Activated T-helper 1 cell treated with anti-CD3 and anti-CD28 coated beads, Interleukin-12 subunit alpha, Interleukin-12 subunit beta, Interleukin-2, Interleukin-4 antibody, amounts not matched to agents 30 ng/mL and 10 ng/mL and 1 ng/mL, durations not matched to agents 14 hours and 24 hours and 36 hours (primary cell): ENCODE measurements at regions not wholly inside any gene's neighbourhood (a gene's known extent, or its start where the extent isn't known, plus 50 kb on each side); places are given as distances from the start of the nearest gene placed in this dataset.

Experiments
- DNase-seq: peaks from one replicate; pipeline ENCODE4 v3.0.0; 2021; ENCODE audit warnings: low spot score
- H3K27ac Mint-ChIP-seq: one replicate; pipeline ENCODE4 v1.8.0; 2021; ENCODE audit warnings: mild to moderate bottlenecking, mixed read lengths
- H3K27me3 Mint-ChIP-seq: one replicate; pipeline ENCODE4 v1.8.0; 2022; ENCODE audit warnings: mild to moderate bottlenecking, moderate library complexity, mixed read lengths; ENCODE audit not compliant: insufficient read depth
- H3K36me3 Mint-ChIP-seq: one replicate; pipeline ENCODE4 v1.8.0; 2021; ENCODE audit warnings: low read depth, mixed read lengths
- H3K4me1 Mint-ChIP-seq: one replicate; pipeline ENCODE4 v1.8.0; 2021; ENCODE audit warnings: low read depth, mixed read lengths
- H3K4me3 Mint-ChIP-seq: one replicate; pipeline ENCODE4 v1.8.0; 2021; ENCODE audit warnings: mild to moderate bottlenecking, moderate library complexity, mixed read lengths
- H3K9me3 Mint-ChIP-seq: one replicate; pipeline ENCODE4 v1.8.0; 2021; ENCODE audit warnings: mixed read lengths
- intact Hi-C: fragments of 100-400 bp; cut with micrococcal nuclease; formaldehyde crosslinking; loops from one replicate; pipeline ENCODE4 v1.15.1; 2024

DNA sequence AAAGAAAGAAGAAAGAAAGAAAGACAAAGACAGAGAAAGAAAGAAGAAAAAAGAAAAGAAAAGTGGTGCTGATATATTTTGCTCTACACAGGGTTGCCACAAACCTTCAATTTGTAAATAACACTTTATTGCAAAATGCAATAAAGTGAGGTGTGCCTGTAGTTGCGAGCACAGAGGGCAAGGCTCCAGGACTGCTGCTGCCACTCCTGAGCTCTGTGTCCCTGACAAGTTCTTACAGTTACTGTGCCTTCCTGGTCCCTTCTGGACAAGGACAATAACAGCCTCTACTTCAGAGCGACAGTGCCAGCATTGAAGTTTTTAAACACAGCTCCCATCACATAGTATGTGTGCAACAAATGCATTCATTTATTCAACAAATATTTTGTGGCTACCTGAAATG is 148.1 kb downstream of the AXIN2 start:
- intact Hi-C loops = no loop called here
- no peak for DNase-seq
- Mint-ChIP-seq H3K9me3 (no peaks in the 10 kb centered on the region), H3K27ac (no peak overlapping the region), H3K36me3 (no peaks in the 10 kb centered on the region), H3K4me3 (no peak overlapping the region), H3K4me1 (no peaks in the 10 kb centered on the region), H3K27me3 (peaks cover 9% of the 10 kb centered on the region)

DNA sequence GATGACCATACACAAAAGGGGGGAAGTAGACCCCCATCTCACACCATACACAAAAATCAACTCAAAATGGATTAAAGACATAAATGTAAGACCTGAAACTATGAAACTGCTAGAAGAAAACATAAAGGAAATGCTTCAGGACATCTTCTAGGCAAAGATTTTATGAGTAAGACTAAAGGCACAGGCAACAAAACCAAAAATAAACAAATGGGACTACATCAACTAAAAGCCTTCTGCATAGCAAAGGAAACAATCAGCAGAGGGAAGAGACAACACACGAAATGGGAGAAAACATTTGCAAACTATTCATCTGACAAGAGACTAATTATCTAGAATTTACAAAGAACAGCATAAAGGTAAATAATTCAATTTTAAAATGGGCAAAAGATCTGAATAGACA is 152.1 kb downstream of the AXIN2 start:
- Mint-ChIP-seq H3K4me1 (no peaks in the 10 kb centered on the region), H3K27ac (no peak overlapping the region), H3K27me3 (peaks cover 13% of the 10 kb centered on the region), H3K9me3 (no peaks in the 10 kb centered on the region), H3K4me3 (no peak overlapping the region), H3K36me3 (no peaks in the 10 kb centered on the region)
- intact Hi-C loops = no loop called here
- no peak for DNase-seq

DNA sequence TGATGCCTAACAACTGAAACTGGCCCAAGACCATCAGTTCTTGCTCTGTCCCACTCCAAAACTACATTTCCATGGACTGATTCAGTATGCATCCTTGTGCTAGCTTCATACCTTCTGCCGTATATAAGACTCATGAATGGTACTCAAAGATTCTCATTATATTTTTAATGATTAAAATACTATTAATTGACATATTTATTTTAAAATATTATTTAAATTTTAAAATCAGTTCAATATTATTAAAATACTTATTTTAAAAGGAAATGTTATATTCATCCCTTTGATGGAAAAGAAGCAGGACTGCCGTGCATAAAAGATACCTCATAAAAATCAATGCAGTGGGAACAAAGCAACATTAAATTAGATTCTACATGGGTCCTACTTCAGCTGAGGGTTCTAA is 153.4 kb downstream of the AXIN2 start:
- Mint-ChIP-seq H3K27ac (no peak overlapping the region), H3K9me3 (no peaks in the 10 kb centered on the region), H3K27me3 (peaks cover 13% of the 10 kb centered on the region), H3K36me3 (no peaks in the 10 kb centered on the region), H3K4me3 (no peak overlapping the region), H3K4me1 (no peaks in the 10 kb centered on the region)
- intact Hi-C loops = no loop called here
- DNase-seq = no peak

DNA sequence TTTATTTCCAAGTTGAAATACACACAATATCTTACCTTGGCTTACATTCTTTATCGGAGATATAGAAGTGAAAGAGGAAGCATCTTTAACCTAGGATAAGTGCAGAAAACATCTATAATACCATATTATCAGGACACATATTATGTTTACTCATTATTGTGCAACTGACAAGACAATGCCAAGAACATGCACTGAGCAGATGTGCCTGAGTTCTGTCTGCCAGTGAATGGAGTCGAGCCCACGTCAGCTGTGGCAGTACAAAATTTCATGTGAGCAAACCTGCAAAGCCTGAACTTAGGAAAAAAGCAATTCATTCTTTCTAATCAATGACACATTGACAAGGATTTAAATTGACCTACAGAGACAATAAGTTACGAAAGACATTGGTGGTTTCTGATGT is 154.4 kb downstream of the AXIN2 start:
- H3K4me3 Mint-ChIP-seq = no peak overlapping the region
- peaks cover 13% of the 10 kb centered on the region for H3K27me3 Mint-ChIP-seq
- no peaks in the 10 kb centered on the region for H3K36me3 Mint-ChIP-seq
- no peak for DNase-seq
- intact Hi-C loops = no loop called here
- no peaks in the 10 kb centered on the region for H3K9me3 Mint-ChIP-seq
- H3K27ac Mint-ChIP-seq = no peak overlapping the region
- H3K4me1 Mint-ChIP-seq = no peaks in the 10 kb centered on the region

DNA sequence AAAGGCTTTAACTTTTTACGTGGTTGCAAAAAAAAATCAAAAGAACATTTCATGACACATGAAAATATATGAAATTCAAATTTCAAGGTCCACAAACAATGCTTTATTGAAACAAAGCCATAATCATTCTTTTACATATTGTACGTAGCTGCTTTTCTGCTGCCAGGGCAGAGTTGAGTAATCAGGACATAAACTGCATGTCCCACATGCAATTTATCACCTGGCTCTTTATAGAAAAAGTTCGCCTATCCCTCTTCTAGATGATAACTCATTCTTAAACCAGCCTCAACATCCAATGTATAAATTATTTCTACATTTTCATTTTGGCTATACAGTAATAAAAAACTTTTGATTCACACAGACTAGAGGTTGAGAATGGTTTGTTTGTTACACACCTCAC is 154.9 kb downstream of the AXIN2 start:
- DNase-seq = no peak
- no peaks in the 10 kb centered on the region for H3K36me3 Mint-ChIP-seq
- H3K27me3 Mint-ChIP-seq = peaks cover 13% of the 10 kb centered on the region
- no peak overlapping the region for H3K27ac Mint-ChIP-seq
- no peaks in the 10 kb centered on the region for H3K4me1 Mint-ChIP-seq
- H3K9me3 Mint-ChIP-seq = no peaks in the 10 kb centered on the region
- no peak overlapping the region for H3K4me3 Mint-ChIP-seq
- intact Hi-C loops = no loop called here

DNA sequence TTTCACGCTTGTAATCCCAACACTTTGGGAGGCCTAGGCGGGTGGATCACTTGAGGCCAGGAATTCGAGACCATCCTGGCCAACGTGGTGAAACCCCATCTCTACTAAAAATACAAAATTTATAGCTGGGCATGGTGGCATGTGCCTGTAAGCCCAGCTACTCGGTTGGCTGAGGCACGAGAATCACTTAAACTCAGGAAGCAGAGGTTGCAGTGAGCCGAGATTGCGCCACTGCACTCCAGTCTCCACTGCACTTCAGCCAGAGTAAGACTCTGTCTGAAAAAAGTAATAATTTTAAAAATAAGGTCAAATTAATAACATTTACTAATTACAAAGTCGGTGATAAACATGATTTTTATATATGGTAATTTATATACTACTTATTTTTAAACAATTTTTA is 155.9 kb downstream of the AXIN2 start:
- DNase-seq = no peak
- intact Hi-C loops = no loop called here
- no peaks in the 10 kb centered on the region for H3K36me3 Mint-ChIP-seq
- H3K4me3 Mint-ChIP-seq = no peak overlapping the region
- H3K9me3 Mint-ChIP-seq = no peaks in the 10 kb centered on the region
- no peaks in the 10 kb centered on the region for H3K4me1 Mint-ChIP-seq
- peaks cover 13% of the 10 kb centered on the region for H3K27me3 Mint-ChIP-seq
- no peak overlapping the region for H3K27ac Mint-ChIP-seq

DNA sequence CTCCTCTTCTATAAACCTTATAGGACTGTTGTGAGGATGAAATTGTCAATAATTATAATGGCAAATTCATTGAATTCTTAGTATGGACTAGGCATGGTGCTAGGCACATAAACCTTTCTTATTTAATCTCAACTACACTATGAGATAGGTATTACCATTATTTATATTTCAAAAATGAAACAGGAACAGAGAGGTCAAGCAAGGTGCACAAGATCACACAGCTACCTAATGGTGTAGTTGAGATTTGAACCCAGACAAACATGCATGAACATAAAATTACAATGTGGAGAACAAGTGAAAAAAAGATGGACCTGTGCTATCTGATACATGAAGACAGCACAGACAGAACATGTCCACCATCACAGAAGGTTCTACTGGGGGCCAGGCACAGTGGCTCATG is 156.7 kb downstream of the AXIN2 start:
- Mint-ChIP-seq H3K4me1 (no peaks in the 10 kb centered on the region), H3K27ac (no peak overlapping the region), H3K4me3 (no peak overlapping the region), H3K36me3 (no peaks in the 10 kb centered on the region), H3K9me3 (no peaks in the 10 kb centered on the region), H3K27me3 (peaks cover 12% of the 10 kb centered on the region)
- intact Hi-C loops = no loop called here
- DNase-seq = no peak

DNA sequence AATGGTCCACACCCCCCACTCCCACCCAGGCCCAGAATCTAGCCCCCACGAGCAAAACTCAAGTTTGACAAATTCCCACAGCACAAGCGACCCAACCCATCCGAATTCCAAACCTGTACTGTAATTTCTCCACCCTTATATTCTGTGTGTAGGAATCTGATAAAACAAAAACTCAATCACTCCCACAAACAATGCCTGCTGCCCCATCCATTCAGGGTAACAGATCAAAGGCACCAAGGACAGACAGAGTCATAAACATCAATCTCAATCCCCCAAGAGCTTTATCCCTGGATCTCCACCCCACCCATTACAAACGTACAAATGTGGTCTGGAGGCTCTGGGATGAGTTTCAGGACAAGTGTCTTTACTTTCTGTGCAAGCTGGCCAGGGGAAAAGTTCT is 157.8 kb downstream of the AXIN2 start:
- DNase-seq = no peak
- Mint-ChIP-seq H3K9me3 (no peaks in the 10 kb centered on the region), H3K27ac (no peak overlapping the region), H3K36me3 (no peaks in the 10 kb centered on the region), H3K4me1 (no peaks in the 10 kb centered on the region), H3K4me3 (no peak overlapping the region), H3K27me3 (peaks cover 6% of the 10 kb centered on the region)
- intact Hi-C loops = no loop called here

DNA sequence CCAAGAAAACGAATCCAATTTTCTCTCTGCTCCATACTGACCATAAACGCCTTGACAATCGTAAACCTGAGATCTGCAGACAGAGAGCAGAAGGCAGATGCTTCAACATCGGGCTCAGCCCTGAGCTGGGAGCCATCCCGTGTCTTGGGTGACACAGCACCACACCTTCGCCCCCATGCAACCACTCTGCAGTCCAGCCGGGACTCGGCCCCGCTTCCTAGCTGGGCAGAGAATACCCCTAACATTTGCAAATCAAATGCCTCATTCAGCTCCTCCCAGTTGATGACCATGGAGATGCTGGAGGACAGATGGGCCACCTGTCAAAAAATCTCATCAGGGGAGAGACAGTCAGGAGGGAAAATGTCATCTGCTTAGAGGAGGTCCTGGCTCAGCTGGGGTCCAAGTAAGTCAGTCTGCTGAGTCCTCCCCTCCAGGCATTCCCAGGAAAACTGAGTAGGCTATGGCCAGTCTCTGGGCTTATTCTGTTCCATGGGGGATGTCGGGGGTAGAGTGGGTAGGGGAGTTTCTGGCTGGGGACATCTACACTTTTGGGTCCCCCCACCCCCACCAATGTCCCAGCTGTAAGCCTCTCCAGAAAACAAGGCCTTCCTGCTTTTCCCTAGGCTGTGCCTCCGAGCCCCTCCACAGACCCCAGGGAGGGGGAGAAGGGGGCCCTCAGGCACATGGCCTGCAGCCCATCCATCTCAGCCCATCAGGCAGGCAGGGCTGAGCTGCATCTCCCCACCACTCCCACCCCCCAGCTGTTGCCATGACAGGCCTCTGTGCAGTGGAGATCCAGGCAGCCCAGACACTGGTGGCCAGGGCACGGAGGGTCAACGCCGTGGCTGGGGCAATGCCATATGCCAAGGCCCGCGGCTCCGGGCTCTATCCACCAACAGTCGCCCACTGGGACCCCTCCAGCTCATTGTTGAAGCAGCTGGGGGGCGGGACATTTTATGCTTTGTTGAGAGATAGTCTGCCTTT is 158.6 kb downstream of the AXIN2 start:
- peaks cover 6% of the 10 kb centered on the region for H3K27me3 Mint-ChIP-seq
- no peaks in the 10 kb centered on the region for H3K4me1 Mint-ChIP-seq
- no peak overlapping the region for H3K27ac Mint-ChIP-seq
- no peak overlapping the region for H3K4me3 Mint-ChIP-seq
- no peaks in the 10 kb centered on the region for H3K9me3 Mint-ChIP-seq
- intact Hi-C loops = no loop called here
- DNase-seq = no peak
- H3K36me3 Mint-ChIP-seq = no peaks in the 10 kb centered on the region

DNA sequence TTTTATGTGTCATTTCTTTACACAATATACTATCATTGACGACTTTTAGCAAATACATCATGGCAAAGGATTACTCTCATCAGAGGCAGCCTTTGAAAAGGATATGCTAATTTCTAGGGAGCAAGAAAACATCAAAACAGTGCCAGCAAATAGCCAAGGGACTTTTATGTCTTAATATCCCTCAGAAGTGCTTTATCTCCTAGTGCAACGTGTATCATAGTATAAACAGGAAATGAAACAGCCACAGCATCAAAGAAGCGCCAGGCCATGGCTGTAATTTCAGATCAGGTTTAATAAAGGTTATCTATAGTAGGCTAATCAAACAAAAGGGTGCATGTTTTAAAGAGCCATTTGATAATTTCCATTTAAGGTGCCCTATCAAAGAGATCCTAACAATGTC is 159.9 kb downstream of the AXIN2 start:
- H3K4me3 Mint-ChIP-seq = no peak overlapping the region
- no peaks in the 10 kb centered on the region for H3K9me3 Mint-ChIP-seq
- H3K4me1 Mint-ChIP-seq = no peaks in the 10 kb centered on the region
- no peaks in the 10 kb centered on the region for H3K36me3 Mint-ChIP-seq
- H3K27ac Mint-ChIP-seq = no peak overlapping the region
- H3K27me3 Mint-ChIP-seq = peaks cover 4% of the 10 kb centered on the region
- no peak for DNase-seq
- intact Hi-C loops = no loop called here

DNA sequence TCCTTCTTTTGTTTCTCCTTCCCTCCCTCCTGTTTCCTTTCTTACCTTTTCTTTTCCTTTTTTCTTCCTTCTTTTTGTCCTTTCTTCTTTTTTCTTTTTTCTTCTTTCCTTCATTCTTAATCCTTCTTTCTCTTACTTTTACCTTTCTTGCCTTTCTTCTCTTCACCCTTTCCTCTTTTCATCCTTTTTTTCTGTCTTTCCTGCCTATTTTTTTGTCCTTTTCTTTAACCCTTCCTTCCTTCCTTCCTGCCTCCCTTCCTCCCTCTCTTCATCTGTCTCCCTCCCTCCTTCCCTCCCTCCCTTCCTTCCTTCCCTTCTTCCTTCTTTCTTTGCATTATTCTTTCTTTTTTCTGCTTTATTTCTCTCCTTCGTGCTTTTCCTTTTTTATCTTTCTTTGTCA is 160.7 kb downstream of the AXIN2 start:
- no peak overlapping the region for H3K27ac Mint-ChIP-seq
- H3K36me3 Mint-ChIP-seq = no peaks in the 10 kb centered on the region
- H3K4me3 Mint-ChIP-seq = no peak overlapping the region
- no peaks in the 10 kb centered on the region for H3K9me3 Mint-ChIP-seq
- intact Hi-C loops = no loop called here
- DNase-seq = no peak
- H3K27me3 Mint-ChIP-seq = peaks cover 4% of the 10 kb centered on the region
- no peaks in the 10 kb centered on the region for H3K4me1 Mint-ChIP-seq

DNA sequence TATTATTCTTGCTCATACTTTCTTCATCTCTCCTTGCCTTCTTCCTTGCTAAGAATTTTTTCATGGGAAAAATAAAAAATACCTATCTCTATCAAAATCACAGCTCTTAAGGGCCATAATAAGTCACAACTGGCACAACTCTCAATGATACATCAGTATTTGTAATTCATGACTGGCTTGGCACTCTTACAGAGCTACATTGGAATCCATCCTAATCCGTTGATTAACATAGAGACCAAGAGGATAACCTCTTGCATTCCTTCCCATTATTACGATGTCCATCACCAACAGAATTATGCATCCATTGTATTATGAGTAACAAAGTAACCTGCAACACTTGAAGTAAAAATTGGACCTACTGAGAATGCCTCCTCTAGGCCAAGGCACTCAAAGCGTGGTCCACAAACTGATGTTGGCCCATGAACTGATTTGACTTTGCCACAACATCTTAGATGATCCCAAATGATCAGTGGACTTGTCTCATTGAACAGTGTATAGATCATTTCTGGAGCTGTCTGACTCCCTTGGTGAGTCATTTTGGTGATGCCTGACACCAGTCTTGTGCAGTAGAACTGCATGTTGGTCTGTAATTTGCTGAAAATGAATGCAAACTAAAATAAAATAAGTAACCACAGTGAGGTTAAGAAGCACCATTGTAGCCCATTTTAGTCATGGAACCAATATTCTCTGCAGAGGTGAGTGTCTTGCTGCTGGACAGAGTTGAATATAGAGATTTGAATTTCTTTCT is 163.2 kb downstream of the AXIN2 start:
- Mint-ChIP-seq H3K4me1 (no peaks in the 10 kb centered on the region), H3K4me3 (no peak overlapping the region), H3K36me3 (no peaks in the 10 kb centered on the region), H3K27ac (no peak overlapping the region), H3K27me3 (peaks cover 5% of the 10 kb centered on the region), H3K9me3 (no peaks in the 10 kb centered on the region)
- no peak for DNase-seq
- intact Hi-C loops = no loop called here

DNA sequence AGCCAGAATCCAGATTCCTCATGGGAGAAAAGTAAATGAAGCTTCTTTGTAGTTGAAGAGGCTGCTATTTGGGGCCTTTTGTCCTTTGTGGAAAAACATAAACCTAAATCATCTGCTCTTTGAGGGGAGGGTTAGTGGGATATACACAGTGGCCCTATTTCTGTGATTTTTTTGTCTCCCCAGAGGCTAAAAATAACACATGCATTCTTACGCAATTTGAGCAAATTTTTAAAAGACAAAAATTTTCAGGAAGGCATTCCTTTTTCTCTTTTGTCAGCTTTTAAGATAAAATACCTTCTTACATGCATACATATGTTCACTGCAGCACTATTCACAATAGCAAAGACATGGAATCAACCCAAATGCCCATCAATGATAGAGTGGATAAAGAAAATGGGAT is 165.5 kb downstream of the AXIN2 start:
- no peaks in the 10 kb centered on the region for H3K4me1 Mint-ChIP-seq
- H3K4me3 Mint-ChIP-seq = no peak overlapping the region
- no peak overlapping the region for H3K27ac Mint-ChIP-seq
- no peaks in the 10 kb centered on the region for H3K36me3 Mint-ChIP-seq
- peaks cover 5% of the 10 kb centered on the region for H3K27me3 Mint-ChIP-seq
- intact Hi-C loops = no loop called here
- no peaks in the 10 kb centered on the region for H3K9me3 Mint-ChIP-seq
- no peak for DNase-seq
